WTC11 (cell line): ENCODE measurements at regions not wholly inside any gene's neighbourhood (a gene's known extent, or its start where the extent isn't known, plus 50 kb on each side); places are given as distances from the start of the nearest gene placed in this dataset.

Experiments used
- ATAC-seq: fragments of 200-7000 bp; cut with Tn5 transposase; 2 replicates; pipeline ENCODE4 v1.10.0; 2021; ENCODE audit warnings: mild to moderate bottlenecking, moderate library complexity
- CTCF ChIA-PET: fragments of 300-600 bp; sonication (Branson Sonifier 250); formaldehyde crosslinking; loops from one replicate; lab custom pipeline; 2021; ENCODE audit warnings: antibody characterized with exemption; lab: Charles Lee
- POLR2A ChIA-PET: fragments of 350-600 bp; sonication (Branson Sonifier 250); formaldehyde crosslinking; loops from one replicate; lab custom pipeline; 2021; ENCODE audit warnings: antibody characterized with exemption; lab: Charles Lee
- DNase-seq: peaks from one replicate; pipeline ENCODE4 v3.0.0; 2021; ENCODE audit warnings: low spot score
- H3K27ac Mint-ChIP-seq: 2 replicates; pipeline ENCODE4 v1.8.0; 2021; ENCODE audit warnings: mixed read lengths
- H3K27me3 Mint-ChIP-seq: 2 replicates; pipeline ENCODE4 v1.8.0; 2021; ENCODE audit warnings: low read depth, mild to moderate bottlenecking, moderate library complexity, mixed read lengths
- H3K36me3 Mint-ChIP-seq: 2 replicates; pipeline ENCODE4 v1.8.0; 2021; ENCODE audit warnings: mixed read lengths
- H3K4me1 Mint-ChIP-seq: 2 replicates; pipeline ENCODE4 v1.8.0; 2022; ENCODE audit warnings: mixed read lengths
- H3K4me3 Mint-ChIP-seq: 2 replicates; pipeline ENCODE4 v1.8.0; 2021; ENCODE audit warnings: mild to moderate bottlenecking, moderate library complexity, mixed read lengths
- H3K9me3 Mint-ChIP-seq: 2 replicates; pipeline ENCODE4 v1.8.0; 2021; ENCODE audit warnings: mixed read lengths
- ATF6 ChIP-seq: sonication (generic); formaldehyde crosslinking; IDR thresholded peaks from 2 replicates; pipeline ENCODE4 v1.8.1; 2023; ENCODE audit warnings: mild to moderate bottlenecking, missing genetic modification reagents
- CDX4 ChIP-seq: fragments of 250-450 bp; sonication (Bioruptor Pico); IDR thresholded peaks from 2 replicates; pipeline ENCODE4 v1.9.0; 2021; ENCODE audit warnings: moderate library complexity, mild to moderate bottlenecking, inconsistent platforms, borderline replicate concordance
- E2F1 ChIP-seq: sonication (generic); formaldehyde crosslinking; IDR thresholded peaks from 2 replicates; pipeline ENCODE4 v1.8.0; 2022; ENCODE audit warnings: mild to moderate bottlenecking, missing genetic modification reagents
- E2F4 ChIP-seq: sonication (generic); formaldehyde crosslinking; IDR thresholded peaks from 2 replicates; pipeline ENCODE4 v1.8.1; 2022; ENCODE audit warnings: low read depth, mild to moderate bottlenecking, moderate library complexity, missing genetic modification reagents, borderline replicate concordance
- FOXP1 ChIP-seq: sonication (generic); formaldehyde crosslinking; IDR thresholded peaks from 2 replicates; pipeline ENCODE4 v1.8.0; 2022; ENCODE audit warnings: missing genetic modification reagents, mild to moderate bottlenecking, moderate library complexity, borderline replicate concordance
- IRF2 ChIP-seq: sonication (generic); formaldehyde crosslinking; IDR thresholded peaks from 2 replicates; pipeline ENCODE4 v1.8.0; 2022; ENCODE audit warnings: low read depth, missing genetic modification reagents, borderline replicate concordance
- NFE2L1 ChIP-seq: sonication (generic); formaldehyde crosslinking; IDR thresholded peaks from 2 replicates; pipeline ENCODE4 v1.8.1; 2023; ENCODE audit warnings: missing genetic modification reagents
- NR3C1 ChIP-seq: sonication (generic); formaldehyde crosslinking; conservative IDR thresholded peaks from 2 replicates; pipeline ENCODE4 v1.8.1; 2023; ENCODE audit warnings: low read depth, mild to moderate bottlenecking, missing genetic modification reagents
- PREB ChIP-seq: sonication (generic); formaldehyde crosslinking; IDR thresholded peaks from 2 replicates; pipeline ENCODE4 v1.8.1; 2022; ENCODE audit warnings: mild to moderate bottlenecking, missing genetic modification reagents, moderate library complexity, borderline replicate concordance
- RELA ChIP-seq: sonication (generic); formaldehyde crosslinking; IDR thresholded peaks from 2 replicates; pipeline ENCODE4 v1.8.1; 2022; ENCODE audit warnings: missing genetic modification reagents, mild to moderate bottlenecking, borderline replicate concordance
- SMAD4 ChIP-seq: sonication (generic); formaldehyde crosslinking; IDR thresholded peaks from 2 replicates; pipeline ENCODE4 v1.8.0; 2022; ENCODE audit warnings: mild to moderate bottlenecking, missing genetic modification reagents
- SP1 ChIP-seq: sonication (generic); formaldehyde crosslinking; conservative IDR thresholded peaks from 2 replicates; pipeline ENCODE4 v1.8.1; 2022; ENCODE audit warnings: missing genetic modification reagents
- TP53 ChIP-seq: sonication (generic); formaldehyde crosslinking; IDR thresholded peaks from 2 replicates; pipeline ENCODE4 v1.8.1; 2023; ENCODE audit warnings: mild to moderate bottlenecking, missing genetic modification reagents
- ZBTB43 ChIP-seq: sonication (generic); formaldehyde crosslinking; IDR thresholded peaks from 2 replicates; pipeline ENCODE4 v1.8.1; 2023; ENCODE audit warnings: mild to moderate bottlenecking, missing genetic modification reagents
- ZNF121 ChIP-seq: sonication (generic); formaldehyde crosslinking; IDR thresholded peaks from 2 replicates; pipeline ENCODE4 v1.8.0; 2023; ENCODE audit warnings: missing genetic modification reagents

- DNase-seq (no peak), ATAC-seq (no peak)
- H3K27ac Mint-ChIP-seq = no peak overlapping the region
- H3K27me3 Mint-ChIP-seq = peaks cover 4% of the 10 kb centered on the region; the same call in 1 of the 2 replicates
- peaks cover 10% of the 10 kb centered on the region; the same call in 1 of the 2 replicates for H3K4me1 Mint-ChIP-seq
- CTCF ChIA-PET = no interaction called here
- H3K9me3 Mint-ChIP-seq = peaks cover 7% of the 10 kb centered on the region
- no peaks in the 10 kb centered on the region for H3K36me3 Mint-ChIP-seq
- TF ChIP-seq E2F4 (CRISPR knock-in tag) (no peak), ATF6 (CRISPR knock-in tag) (no peak), E2F1 (CRISPR knock-in tag) (no peak), NFE2L1 (no peak), SP1 (CRISPR knock-in tag) (no peak), ZBTB43 (CRISPR knock-in tag) (no peak)
- TF ChIP-seq, all 79 proteins: peak for 0
- POLR2A ChIA-PET = no interaction called here
- H3K4me3 Mint-ChIP-seq = no peak overlapping the region
Observed at GRCh38 chr11:129596351-129596750, 219.3 kb upstream of the TMEM45B start.

- POLR2A ChIA-PET = no interaction called here
- DNase-seq (no peak), ATAC-seq (no peak)
- no peak overlapping the region for H3K27ac Mint-ChIP-seq
- H3K36me3 Mint-ChIP-seq = no peaks in the 10 kb centered on the region
- CTCF ChIA-PET = no interaction called here
- no peaks in the 10 kb centered on the region for H3K27me3 Mint-ChIP-seq
- H3K4me3 Mint-ChIP-seq = no peak overlapping the region
- TF ChIP-seq TP53 (CRISPR knock-in tag) = no peak
- TF ChIP-seq NR3C1 (CRISPR knock-in tag) = no peak
- TF ChIP-seq PREB (CRISPR knock-in tag) = no peak
- no peak for TF ChIP-seq RELA (CRISPR knock-in tag)
- TF ChIP-seq SMAD4 = no peak
- no peak for TF ChIP-seq ZNF121
- no peak for TF ChIP-seq CDX4
- H3K4me1 Mint-ChIP-seq = 0 out of 2 replicates have a peak, but pooled peaks cover 2% of the 10 kb centered on the region
- peaks cover 7% of the 10 kb centered on the region for H3K9me3 Mint-ChIP-seq
Observed at GRCh38 chr11:129598378-129598777, 217.3 kb upstream of the TMEM45B start.

GRCh38 chr11:129605815-129606214 is 209.8 kb upstream of the TMEM45B start:
- POLR2A ChIA-PET = no interaction called here
- no peak for ATAC-seq
- CTCF ChIA-PET = interaction anchor here (1.2 kb wide), 1 partner anchor 90 kb away, joined by 5 read pairs; no protein-coding TSS in a partner anchor
- no peak for DNase-seq
- H3K4me3 Mint-ChIP-seq = no peak overlapping the region
- no peak overlapping the region for H3K27ac Mint-ChIP-seq
- no peaks in the 10 kb centered on the region for H3K4me1 Mint-ChIP-seq
- H3K36me3 Mint-ChIP-seq = no peaks in the 10 kb centered on the region
- no peaks in the 10 kb centered on the region for H3K27me3 Mint-ChIP-seq
- H3K9me3 Mint-ChIP-seq = no peaks in the 10 kb centered on the region
- TF ChIP-seq FOXP1 (CRISPR knock-in tag) (no peak), ZNF121 (no peak), IRF2 (no peak)
